ENCODE measurements at regions not wholly inside any gene's neighbourhood (a gene's known extent, or its start where the extent isn't known, plus 50 kb on each side); places are given as distances from the start of the nearest gene placed in this dataset.

- TF ChIP-seq CTCF (IDR thresholded peaks at IDR 0.05): no peak
- no peak for TF ChIP-seq REST (IDR thresholded peaks at IDR 0.05; ENCODE audit: insufficient read depth in 1 of 2, low read depth in 2 of 2, low read length in 1 of 2)
Measured at GRCh38 chr12:59079002-59079401, 158.7 kb upstream of the LRIG3 start.
